Psoas muscle (tissue), 7 donors: ENCODE measurements at regions not wholly inside any gene's neighbourhood (a gene's known extent, or its start where the extent isn't known, plus 50 kb on each side); places are given as distances from the start of the nearest gene placed in this dataset.

ENCODE experiments used
- ATAC-seq, 4 donors: fragments of 200-7000 bp; cut with Tn5 transposase; one replicate each; pipeline ENCODE4 v1.9.1; 2020; ENCODE audit warnings: moderate library complexity in 3 of 4, mild to moderate bottlenecking in 2 of 4
- DNase-seq, 2 donors: peaks; one replicate each; pipeline ENCODE4 v3.0.0-alpha.2; 2020
- H3K27ac ChIP-seq: fragments of 200-600 bp; one replicate; pipeline ENCODE4 v1.8.0; 2022
- H3K27me3 ChIP-seq, 3 donors: fragments of 200-600 bp in 1 of 3; one replicate each; pipeline versions ENCODE4 v1.6.1 to v1.8.0; 2013 to 2022; ENCODE audit warnings: low read length in 2 of 3, mild to moderate bottlenecking in 2 of 3, moderate library complexity in 1 of 3; ENCODE audit not compliant: insufficient read depth in 3 of 3
- H3K36me3 ChIP-seq, 2 donors: fragments of 200-600 bp in 1 of 2; one replicate each; pipeline versions ENCODE4 v1.6.1 to v1.8.0; 2013 to 2022; ENCODE audit warnings: low read depth in 1 of 2, mild to moderate bottlenecking in 1 of 2, moderate library complexity in 1 of 2; ENCODE audit not compliant: insufficient read depth in 1 of 2
- H3K4me1 ChIP-seq: fragments of 200-600 bp; one replicate; pipeline ENCODE4 v1.8.0; 2022
- H3K4me3 ChIP-seq: fragments of 200-600 bp; one replicate; pipeline ENCODE4 v1.8.0; 2022; ENCODE audit warnings: mild to moderate bottlenecking
- H3K9me3 ChIP-seq: fragments of 200-600 bp; one replicate; pipeline ENCODE4 v1.8.0; 2022
- WGBS, 3 donors: extraction: QIAGEN DNeasy Blood & Tissue Kit; methylation state at CpG; one replicate each; pipeline versions ENCODE4 v1.1.6 to v1.1.7; 2013; 5-methylcytosine and 5-hydroxymethylcytosine counted together
- intact Hi-C, 2 donors: fragments of 100-400 bp; cut with DNase I; formaldehyde crosslinking; loops; one replicate each; pipeline versions ENCODE4 v1.11.0 to v1.14.2; 2022
- TF ChIP-seq, protein P1 (sequence below): fragments of 200-600 bp; IDR thresholded peaks from one replicate; pipeline ENCODE4 v1.8.0; 2022; ENCODE audit warnings: antibody characterized with exemption
- donor health status: healthy with polysubstance abuse.
- donor health status: DM: no; HTN: no; CAD: no; lungs with moderate emphysema.
- donor health status: Bipolar disorder and iron deficiency.
- donor health status: healthy.
- donor health status: DM: yes; HTN: yes; CAD: no.
- donor health status: DM: no; HTN: no; CAD: no.
- donor health status: DM: yes; HTN: yes; CAD: no.

DNA sequence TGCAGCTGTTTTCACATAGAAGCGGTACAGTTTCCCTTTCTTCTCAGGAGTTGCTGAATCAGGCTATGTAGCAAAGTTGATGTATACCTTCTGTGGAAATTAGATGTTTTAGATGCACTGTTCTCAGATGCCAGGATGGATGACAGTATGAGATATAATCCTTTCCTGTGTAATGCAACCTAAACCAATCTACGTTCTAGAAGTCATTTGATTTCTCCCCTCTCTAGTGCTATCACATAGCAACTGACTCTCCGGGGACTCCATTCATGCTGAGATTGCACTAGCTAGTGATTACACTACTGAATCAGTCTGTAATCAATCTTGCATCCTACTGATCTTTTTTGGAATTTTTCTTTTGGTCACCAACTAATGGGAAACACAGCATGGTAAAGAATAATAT, 1881.7 kb downstream of the PCDH7 start:
- 49 to 60% (median 57%) methylated on average over 3 of the region's 3 CpGs for WGBS, 3 donors
- ATAC-seq: no peak
- TF ChIP-seq, protein P1, sequence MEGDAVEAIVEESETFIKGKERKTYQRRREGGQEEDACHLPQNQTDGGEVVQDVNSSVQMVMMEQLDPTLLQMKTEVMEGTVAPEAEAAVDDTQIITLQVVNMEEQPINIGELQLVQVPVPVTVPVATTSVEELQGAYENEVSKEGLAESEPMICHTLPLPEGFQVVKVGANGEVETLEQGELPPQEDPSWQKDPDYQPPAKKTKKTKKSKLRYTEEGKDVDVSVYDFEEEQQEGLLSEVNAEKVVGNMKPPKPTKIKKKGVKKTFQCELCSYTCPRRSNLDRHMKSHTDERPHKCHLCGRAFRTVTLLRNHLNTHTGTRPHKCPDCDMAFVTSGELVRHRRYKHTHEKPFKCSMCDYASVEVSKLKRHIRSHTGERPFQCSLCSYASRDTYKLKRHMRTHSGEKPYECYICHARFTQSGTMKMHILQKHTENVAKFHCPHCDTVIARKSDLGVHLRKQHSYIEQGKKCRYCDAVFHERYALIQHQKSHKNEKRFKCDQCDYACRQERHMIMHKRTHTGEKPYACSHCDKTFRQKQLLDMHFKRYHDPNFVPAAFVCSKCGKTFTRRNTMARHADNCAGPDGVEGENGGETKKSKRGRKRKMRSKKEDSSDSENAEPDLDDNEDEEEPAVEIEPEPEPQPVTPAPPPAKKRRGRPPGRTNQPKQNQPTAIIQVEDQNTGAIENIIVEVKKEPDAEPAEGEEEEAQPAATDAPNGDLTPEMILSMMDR: no peak
- Histone ChIP-seq H3K27me3 (no peaks in the 10 kb centered on the region), H3K36me3 (no peaks in the 10 kb centered on the region), H3K4me1 (no peaks in the 10 kb centered on the region), H3K4me3 (no peak overlapping the region), H3K27ac (no peak overlapping the region), H3K9me3 (no peaks in the 10 kb centered on the region)
- intact Hi-C loops: no loop called here
- no peak for DNase-seq

DNA sequence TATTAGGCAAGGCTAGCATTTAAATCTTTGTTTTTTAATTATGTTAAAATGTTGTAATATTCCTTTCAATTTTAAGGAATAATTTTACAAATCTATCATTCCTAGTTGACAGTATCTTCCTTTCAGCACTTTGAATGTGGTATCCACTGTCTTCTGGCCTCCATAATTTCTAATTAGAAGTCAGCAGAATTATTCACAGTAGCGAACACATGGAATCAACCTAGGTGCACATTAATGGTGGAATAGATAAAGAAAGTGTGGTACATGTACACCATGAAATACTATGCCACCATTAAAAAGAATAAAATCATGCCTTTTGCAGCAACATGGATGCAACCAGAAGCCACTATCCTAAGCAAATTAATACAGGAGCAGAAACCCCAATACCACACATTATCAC, 1887.8 kb downstream of the PCDH7 start:
- Histone ChIP-seq H3K4me3 (no peak overlapping the region), H3K27me3 (no peaks in the 10 kb centered on the region), H3K9me3 (peaks cover 3% of the 10 kb centered on the region), H3K27ac (no peak overlapping the region), H3K4me1 (no peaks in the 10 kb centered on the region), H3K36me3 (no peaks in the 10 kb centered on the region)
- DNase-seq: no peak
- no peak for ATAC-seq
- intact Hi-C loops: no loop called here
- TF ChIP-seq, protein P1: no peak
- WGBS, 3 donors: 48 to 95% (median 90%) methylated on average over 1 of the region's 1 CpG

DNA sequence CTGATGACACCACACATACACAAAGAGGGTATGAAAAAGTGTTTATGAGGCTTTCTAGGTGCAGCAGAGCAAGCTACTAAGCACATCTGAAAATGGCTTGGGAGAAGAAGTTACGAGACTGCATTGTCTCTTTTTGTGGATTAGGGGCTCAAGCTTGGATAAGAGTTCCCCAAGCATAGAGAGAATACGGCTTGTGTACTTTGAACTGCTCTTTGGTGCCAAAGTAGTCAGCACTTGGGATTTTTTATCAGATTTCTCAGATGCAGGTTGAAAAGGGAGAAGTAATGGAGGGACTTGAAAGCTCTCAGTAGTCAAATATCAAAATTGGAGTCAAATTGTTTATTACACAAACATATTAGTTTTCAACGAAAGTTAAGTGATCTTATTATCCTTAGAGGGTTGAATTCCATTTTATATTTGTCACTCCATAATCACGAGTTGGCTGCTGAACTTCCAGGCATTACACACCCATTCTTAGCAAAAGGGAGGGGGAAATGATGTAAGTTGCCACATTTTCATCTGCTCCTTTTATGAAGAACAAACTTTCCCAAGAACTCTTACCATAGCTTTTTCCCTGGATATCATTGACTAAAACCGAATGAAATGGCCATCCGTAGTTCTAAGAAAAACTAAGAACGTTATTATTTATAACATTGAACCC, 1904.9 kb downstream of the PCDH7 start:
- ATAC-seq (no peak), DNase-seq (no peak)
- no peaks in the 10 kb centered on the region for H3K4me1 ChIP-seq
- H3K27ac ChIP-seq: no peak overlapping the region
- 68 to 80% (median 72%) methylated on average over 7 of the region's 7 CpGs for WGBS, 3 donors
- H3K27me3 ChIP-seq: no peaks in the 10 kb centered on the region
- H3K4me3 ChIP-seq: no peak overlapping the region
- H3K36me3 ChIP-seq: no peaks in the 10 kb centered on the region
- H3K9me3 ChIP-seq: no peaks in the 10 kb centered on the region
- intact Hi-C loops: no loop called here
- TF ChIP-seq, protein P1: no peak

DNA sequence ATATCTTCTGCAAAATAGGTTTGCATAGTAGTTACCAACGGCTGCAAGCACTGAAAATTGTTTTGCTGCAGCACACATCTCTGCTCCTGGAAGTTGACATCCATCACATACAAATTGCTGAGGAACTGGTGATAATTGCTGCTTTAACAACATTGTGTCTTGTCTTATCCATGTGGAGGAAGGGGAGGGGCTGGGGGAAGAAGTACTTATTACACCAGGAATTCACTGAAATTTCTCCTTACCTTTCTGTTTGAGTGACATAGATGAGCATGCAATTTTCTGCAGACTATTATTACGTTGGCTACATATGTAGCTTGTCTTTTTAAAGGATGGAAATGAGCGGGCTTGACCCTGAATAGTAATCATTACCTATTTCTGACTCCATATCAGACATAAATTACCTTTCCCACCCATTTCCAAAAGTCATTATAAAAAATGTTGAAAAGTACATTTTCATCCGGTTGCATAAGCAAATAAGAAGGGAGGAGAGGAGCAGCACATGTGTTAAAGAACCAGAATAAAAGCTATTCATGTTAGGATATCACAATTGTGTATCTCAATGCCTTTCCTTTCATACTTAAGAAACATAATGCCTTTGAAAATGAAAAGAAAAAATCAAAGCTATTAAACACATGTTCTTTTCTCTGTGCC, 1905.6 kb downstream of the PCDH7 start:
- 69 to 78% (median 74%) methylated on average over 4 of the region's 4 CpGs for WGBS, 3 donors
- no peak overlapping the region for H3K4me3 ChIP-seq
- ATAC-seq: no peak
- no peak for DNase-seq
- no peaks in the 10 kb centered on the region for H3K36me3 ChIP-seq
- intact Hi-C loops: no loop called here
- H3K27ac ChIP-seq: no peak overlapping the region
- TF ChIP-seq, protein P1: no peak
- H3K4me1 ChIP-seq: no peaks in the 10 kb centered on the region
- no peaks in the 10 kb centered on the region for H3K9me3 ChIP-seq
- no peaks in the 10 kb centered on the region for H3K27me3 ChIP-seq
